GM19239 (cell line): ENCODE measurements at regions not wholly inside any gene's neighbourhood (a gene's known extent, or its start where the extent isn't known, plus 50 kb on each side); places are given as distances from the start of the nearest gene placed in this dataset.

ENCODE experiments used
- DNase-seq: peaks from one replicate; pipeline ENCODE4 v3.0.0; 2011; ENCODE audit warnings: low spot score; ENCODE audit not compliant: insufficient read length
- FAIRE-seq: peaks from 2 replicates; lab custom pipeline; 2011; peaks lifted over from hg19 to GRCh38; lab: Jason Lieb, UNC

- FAIRE-seq (no peak), DNase-seq (no peak)
These were observed 197.7 kb downstream of the KATNAL1 start for GRCh38 chr13:30109471-30110135.

- DNase-seq (no peak), FAIRE-seq (no peak)
These were observed 198.5 kb downstream of the KATNAL1 start for GRCh38 chr13:30108913-30109237.

- no peak for DNase-seq
These were observed 199.0 kb downstream of the KATNAL1 start for GRCh38 chr13:30108216-30108912.

GRCh38 chr13:30107521-30108136 lies 199.7 kb downstream of the KATNAL1 start:
- no peak for DNase-seq
- FAIRE-seq, result no peak

More at GRCh38 chr13:30108216-30108912, 199.0 kb downstream of the KATNAL1 start:
- no peak for FAIRE-seq

GRCh38 chr13:30107121-30107520 lies 200.2 kb downstream of the KATNAL1 start:
- FAIRE-seq, result no peak
- DNase-seq, result no peak

GRCh38 chr13:30105381-30105780 lies 202.0 kb downstream of the KATNAL1 start:
- DNase-seq (no peak), FAIRE-seq (no peak)

GRCh38 chr13:30103161-30103840 lies 204.1 kb downstream of the KATNAL1 start:
- no peak for DNase-seq
- FAIRE-seq, result peak; percentile 4

GRCh38 chr13:30100226-30100625 lies 207.1 kb downstream of the KATNAL1 start:
- FAIRE-seq, result no peak

GRCh38 chr13:30097701-30098100 lies 209.7 kb downstream of the KATNAL1 start:
- no peak for DNase-seq
- FAIRE-seq, result no peak

More at GRCh38 chr13:30100226-30100625, 207.1 kb downstream of the KATNAL1 start:
- DNase-seq, result no peak

GRCh38 chr13:30097089-30097488 lies 210.3 kb downstream of the KATNAL1 start:
- DNase-seq (no peak), FAIRE-seq (no peak)

- FAIRE-seq (no peak), DNase-seq (no peak)
These were observed 213.3 kb downstream of the KATNAL1 start for GRCh38 chr13:30094015-30094414.

- DNase-seq, result no peak
- FAIRE-seq, result no peak
These were observed 214.1 kb downstream of the KATNAL1 start for GRCh38 chr13:30093236-30093635.

GRCh38 chr13:30091691-30092090 lies 215.7 kb downstream of the KATNAL1 start:
- DNase-seq, result no peak
- no peak for FAIRE-seq

- FAIRE-seq, result no peak
- DNase-seq, result no peak
These were observed 216.3 kb downstream of the KATNAL1 start for GRCh38 chr13:30091035-30091434.

GRCh38 chr13:30088312-30088855 lies 219.0 kb downstream of the KATNAL1 start:
- FAIRE-seq (no peak), DNase-seq (no peak)

GRCh38 chr13:30085087-30085486 lies 222.3 kb downstream of the KATNAL1 start:
- FAIRE-seq (no peak), DNase-seq (no peak)

- no peak for FAIRE-seq
- DNase-seq, result no peak
These were observed 225.0 kb downstream of the KATNAL1 start for GRCh38 chr13:30082391-30082790.

- FAIRE-seq, result no peak
- no peak for DNase-seq
These were observed 226.0 kb downstream of the KATNAL1 start for GRCh38 chr13:30081331-30081730.

GRCh38 chr13:30079501-30079900 lies 227.8 kb downstream of the KATNAL1 start:
- DNase-seq (no peak), FAIRE-seq (no peak)

GRCh38 chr13:30078059-30078458 lies 227.6 kb upstream of the UBL3 start:
- FAIRE-seq (no peak), DNase-seq (no peak)
